Mucosa of descending colon (tissue), 3 donors: ENCODE measurements at regions not wholly inside any gene's neighbourhood (a gene's known extent, or its start where the extent isn't known, plus 50 kb on each side); places are given as distances from the start of the nearest gene placed in this dataset.

Experiments used
- ATAC-seq: fragments of 200-7000 bp; cut with Tn5 transposase; one replicate; pipeline ENCODE4 v1.9.1; 2020; ENCODE audit warnings: mild to moderate bottlenecking, moderate library complexity
- DNase-seq, 3 donors: peaks; one replicate each; pipeline ENCODE4 v3.0.0-alpha.2; 2020
- H3K36me3 ChIP-seq: fragments of 200-600 bp; one replicate; pipeline ENCODE4 v1.8.0; 2021; ENCODE audit warnings: low read depth, mild to moderate bottlenecking
- H3K4me1 ChIP-seq: fragments of 200-600 bp; one replicate; pipeline ENCODE4 v1.8.0; 2021; ENCODE audit warnings: low read depth, mild to moderate bottlenecking
- H3K4me3 ChIP-seq: fragments of 200-600 bp; one replicate; pipeline ENCODE4 v1.8.0; 2021; ENCODE audit warnings: mild to moderate bottlenecking
- H3K9me3 ChIP-seq: fragments of 200-600 bp; one replicate; pipeline ENCODE4 v1.8.0; 2021; ENCODE audit warnings: mild to moderate bottlenecking
- intact Hi-C, 2 donors: fragments of 100-400 bp; cut with DNase I in 1 of 2; cut with micrococcal nuclease in 1 of 2; formaldehyde crosslinking; loops; one replicate each; pipeline versions ENCODE4 v1.11.0 to v1.11.1; 2022; cut with DNase I, micrococcal nuclease
- TF ChIP-seq, protein P1 (sequence below): fragments of 200-600 bp; IDR thresholded peaks from one replicate; pipeline ENCODE4 v1.8.0; 2022; ENCODE audit warnings: antibody characterized with exemption, mild to moderate bottlenecking
- donor health status: DM: no; HTN: no; CAD: no; lungs with moderate emphysema.
- donor health status: DM: no; HTN: no; CAD: no.
- donor health status: DM: no; HTN: yes; CAD: no.

DNA sequence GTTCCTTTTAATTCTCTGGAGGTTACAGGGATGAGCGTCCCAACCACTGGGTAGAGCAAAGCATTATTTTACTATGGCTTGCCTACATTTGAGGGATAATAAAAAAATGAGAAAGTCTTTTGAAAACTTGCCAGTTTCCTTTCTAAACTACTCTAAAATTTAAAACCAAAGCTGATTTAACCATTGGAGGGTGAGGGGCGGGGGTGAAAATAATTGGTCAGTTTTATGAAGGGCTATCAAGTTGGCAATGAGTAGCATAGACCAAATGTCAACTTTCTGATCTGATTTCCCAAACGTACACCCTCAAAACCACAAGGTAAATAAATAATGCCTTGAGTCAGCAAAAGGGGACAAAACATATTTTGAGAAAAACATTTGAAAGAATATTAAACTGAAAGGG, 85.7 kb upstream of the STK17B start:
- Histone ChIP-seq H3K4me3 (no peak overlapping the region), H3K36me3 (no peaks in the 10 kb centered on the region), H3K4me1 (no peaks in the 10 kb centered on the region), H3K9me3 (no peaks in the 10 kb centered on the region)
- TF ChIP-seq, protein P1, sequence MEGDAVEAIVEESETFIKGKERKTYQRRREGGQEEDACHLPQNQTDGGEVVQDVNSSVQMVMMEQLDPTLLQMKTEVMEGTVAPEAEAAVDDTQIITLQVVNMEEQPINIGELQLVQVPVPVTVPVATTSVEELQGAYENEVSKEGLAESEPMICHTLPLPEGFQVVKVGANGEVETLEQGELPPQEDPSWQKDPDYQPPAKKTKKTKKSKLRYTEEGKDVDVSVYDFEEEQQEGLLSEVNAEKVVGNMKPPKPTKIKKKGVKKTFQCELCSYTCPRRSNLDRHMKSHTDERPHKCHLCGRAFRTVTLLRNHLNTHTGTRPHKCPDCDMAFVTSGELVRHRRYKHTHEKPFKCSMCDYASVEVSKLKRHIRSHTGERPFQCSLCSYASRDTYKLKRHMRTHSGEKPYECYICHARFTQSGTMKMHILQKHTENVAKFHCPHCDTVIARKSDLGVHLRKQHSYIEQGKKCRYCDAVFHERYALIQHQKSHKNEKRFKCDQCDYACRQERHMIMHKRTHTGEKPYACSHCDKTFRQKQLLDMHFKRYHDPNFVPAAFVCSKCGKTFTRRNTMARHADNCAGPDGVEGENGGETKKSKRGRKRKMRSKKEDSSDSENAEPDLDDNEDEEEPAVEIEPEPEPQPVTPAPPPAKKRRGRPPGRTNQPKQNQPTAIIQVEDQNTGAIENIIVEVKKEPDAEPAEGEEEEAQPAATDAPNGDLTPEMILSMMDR, result no peak
- DNase-seq, result no peak
- no peak for ATAC-seq
- intact Hi-C loops, result no loop called here

DNA sequence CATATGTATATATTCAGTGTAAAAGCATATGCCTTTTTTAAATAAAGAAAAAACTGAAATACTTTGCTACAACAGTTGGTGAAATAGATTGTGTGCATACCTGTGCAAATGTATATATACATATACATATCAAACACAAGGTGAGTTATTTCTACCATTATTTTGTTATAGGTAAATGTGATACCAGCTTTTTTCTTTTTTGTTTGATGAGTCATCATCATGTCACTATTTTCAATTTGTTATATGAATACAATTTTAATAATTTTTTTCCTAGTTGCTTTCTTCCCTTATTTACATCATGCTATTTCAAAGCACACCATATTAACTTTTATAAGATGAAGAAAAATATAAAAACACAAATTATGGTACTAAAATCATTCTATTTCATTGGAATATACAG, 87.0 kb upstream of the STK17B start:
- TF ChIP-seq, protein P1, result no peak
- DNase-seq (no peak), ATAC-seq (no peak)
- Histone ChIP-seq H3K4me3 (no peak overlapping the region), H3K36me3 (no peaks in the 10 kb centered on the region), H3K4me1 (no peaks in the 10 kb centered on the region), H3K9me3 (no peaks in the 10 kb centered on the region)
- intact Hi-C loops, result no loop called here

DNA sequence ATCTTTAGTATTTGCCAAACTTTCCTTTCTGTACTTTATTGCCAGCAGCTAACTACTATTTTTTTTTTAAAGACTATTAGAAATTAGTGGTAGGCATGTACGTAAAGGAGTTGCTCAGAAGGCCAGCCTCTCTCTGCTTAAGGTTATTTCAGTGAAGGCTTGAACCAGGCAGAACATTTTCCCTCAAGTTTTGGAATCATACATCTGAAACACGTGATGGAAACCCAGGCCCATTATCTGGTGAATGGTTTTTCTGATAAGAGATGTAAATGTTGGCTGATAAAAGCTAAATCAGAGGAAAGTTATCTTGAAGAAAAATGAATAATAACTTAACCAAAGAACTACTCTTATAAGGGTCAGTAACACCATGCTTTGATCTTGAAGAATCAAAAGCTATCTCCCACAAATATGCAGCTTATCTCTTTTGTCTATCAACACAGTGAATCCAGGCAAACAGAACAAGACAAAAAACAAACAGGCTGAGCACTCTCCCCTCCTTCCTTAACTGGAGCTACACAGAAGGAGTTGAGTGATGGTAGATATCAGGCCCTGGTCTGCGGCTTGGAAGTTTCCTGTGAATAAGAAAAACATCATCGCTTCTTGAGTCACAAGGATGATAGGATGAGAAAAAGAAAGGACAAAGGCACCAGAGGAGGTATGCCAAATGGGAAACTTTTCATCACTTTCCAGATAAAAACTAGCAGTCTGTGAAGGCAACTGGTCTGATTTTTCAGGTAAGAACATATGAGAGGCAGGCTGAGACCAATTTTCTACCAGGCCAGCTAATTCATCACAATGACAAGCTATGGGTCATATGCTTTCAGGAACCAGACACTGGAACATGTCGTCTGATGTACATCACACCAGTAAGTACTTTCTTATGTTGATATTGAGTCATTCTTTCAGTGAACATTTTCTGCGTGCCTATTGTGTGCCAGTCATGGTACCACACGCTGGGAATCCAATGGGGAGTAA, 88.4 kb upstream of the STK17B start:
- Histone ChIP-seq H3K4me3 (no peak overlapping the region), H3K36me3 (no peaks in the 10 kb centered on the region), H3K9me3 (no peaks in the 10 kb centered on the region), H3K4me1 (no peaks in the 10 kb centered on the region)
- intact Hi-C loops, result no loop called here
- TF ChIP-seq, protein P1, result no peak
- DNase-seq (no peak), ATAC-seq (peak; percentile 32)

DNA sequence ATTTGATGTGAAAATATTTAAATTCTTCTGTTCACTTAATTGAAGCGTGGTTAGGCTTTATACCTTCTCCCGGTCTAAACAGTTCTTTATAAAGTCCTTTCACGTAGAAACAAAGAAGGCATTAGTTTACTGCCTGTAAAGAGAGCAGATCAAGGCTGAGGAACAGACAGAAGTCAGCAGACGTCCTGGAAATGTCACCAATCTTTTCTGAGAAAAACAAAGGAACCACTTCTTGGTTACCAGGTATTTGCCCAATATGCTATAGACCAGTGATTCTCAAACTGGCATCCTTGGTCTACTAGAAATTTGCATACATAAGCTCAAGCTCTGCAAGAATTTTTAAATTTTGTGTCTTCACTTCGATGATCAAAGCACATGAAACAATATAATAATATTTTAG, 89.2 kb upstream of the STK17B start:
- Histone ChIP-seq H3K4me3 (no peak overlapping the region), H3K9me3 (no peaks in the 10 kb centered on the region), H3K36me3 (no peaks in the 10 kb centered on the region), H3K4me1 (no peaks in the 10 kb centered on the region)
- DNase-seq (no peak), ATAC-seq (peak; percentile 23)
- TF ChIP-seq, protein P1, result no peak
- intact Hi-C loops, result no loop called here

DNA sequence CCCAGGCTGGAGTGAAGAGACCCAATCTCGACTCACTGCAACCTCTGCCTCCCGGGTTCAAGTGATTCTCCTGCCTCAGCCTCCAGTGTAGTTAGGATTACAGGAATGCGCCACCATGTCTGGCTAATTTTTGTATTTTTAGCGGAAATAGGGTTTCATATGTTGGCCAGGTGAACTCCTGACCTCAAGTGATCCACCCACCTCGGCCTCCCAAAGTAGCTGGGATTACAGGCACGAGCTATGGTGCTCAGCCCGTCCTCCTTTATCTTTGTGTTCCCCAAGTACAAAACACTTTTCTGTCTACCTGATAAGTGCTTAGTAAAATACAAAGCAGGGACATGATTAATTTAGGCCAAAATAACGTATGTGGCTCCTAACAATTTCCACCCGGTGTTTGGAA, 91.2 kb upstream of the STK17B start:
- no peaks in the 10 kb centered on the region for H3K4me1 ChIP-seq
- intact Hi-C loops, result no loop called here
- H3K4me3 ChIP-seq, result no peak overlapping the region
- no peak for DNase-seq
- no peak for ATAC-seq
- no peaks in the 10 kb centered on the region for H3K36me3 ChIP-seq
- H3K9me3 ChIP-seq, result no peaks in the 10 kb centered on the region
- TF ChIP-seq, protein P1, result no peak
